GM12864 (cell line): ENCODE measurements at regions not wholly inside any gene's neighbourhood (a gene's known extent, or its start where the extent isn't known, plus 50 kb on each side); places are given as distances from the start of the nearest gene placed in this dataset.

Experiments used
- DNase-seq: peaks from one replicate; pipeline ENCODE4 v3.0.0-alpha.2; 2011; ENCODE audit warnings: low read depth
- H3K4me3 ChIP-seq: 2 replicates; pipeline ENCODE4 v1.5.1; 2011; ENCODE audit warnings: mild to moderate bottlenecking, low read depth, low read length, control low read depth
- CTCF ChIP-seq: IDR thresholded peaks from 2 replicates; pipeline ENCODE4 v1.5.1; 2011; ENCODE audit warnings: low read depth, mild to moderate bottlenecking, moderate library complexity, low read length, control low read depth, inconsistent platforms; ENCODE audit errors: missing control alignments

- TF ChIP-seq CTCF = no peak
- H3K4me3 ChIP-seq = no peak overlapping the region
- no peak for DNase-seq
Observed at GRCh38 chr4:32841217-32841616, 2121.0 kb downstream of the PCDH7 start.

DNA sequence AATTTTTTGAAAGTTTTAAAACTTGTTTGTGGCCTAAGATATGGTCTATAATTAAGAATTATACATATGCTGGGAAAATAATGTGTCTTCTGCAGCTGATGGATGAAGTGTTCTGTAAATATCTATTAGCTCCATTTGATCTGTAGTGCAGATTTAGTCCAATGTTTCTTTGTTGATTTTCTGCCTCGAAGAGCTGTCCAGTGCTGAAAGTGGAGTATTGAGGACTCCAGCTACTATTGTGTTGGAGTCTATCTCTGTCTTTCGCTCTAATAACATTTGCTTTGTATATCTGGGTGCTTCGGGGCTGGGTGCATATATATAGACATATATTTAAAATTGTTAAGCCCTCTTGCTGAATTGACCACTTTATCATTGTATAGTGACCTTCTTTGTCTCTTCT, 2127.3 kb downstream of the PCDH7 start:
- DNase-seq = no peak
- no peak overlapping the region for H3K4me3 ChIP-seq
- TF ChIP-seq CTCF = no peak

- TF ChIP-seq CTCF = no peak
- H3K4me3 ChIP-seq = no peak overlapping the region
- no peak for DNase-seq
Observed at GRCh38 chr4:32855622-32856021, 2135.5 kb downstream of the PCDH7 start.

- H3K4me3 ChIP-seq = no peak overlapping the region
- no peak for DNase-seq
- no peak for TF ChIP-seq CTCF
Observed at GRCh38 chr4:32858361-32858760, 2138.2 kb downstream of the PCDH7 start.

- no peak overlapping the region for H3K4me3 ChIP-seq
- TF ChIP-seq CTCF = no peak
- DNase-seq = no peak
Observed at GRCh38 chr4:32858971-32859370, 2138.8 kb downstream of the PCDH7 start.

DNA sequence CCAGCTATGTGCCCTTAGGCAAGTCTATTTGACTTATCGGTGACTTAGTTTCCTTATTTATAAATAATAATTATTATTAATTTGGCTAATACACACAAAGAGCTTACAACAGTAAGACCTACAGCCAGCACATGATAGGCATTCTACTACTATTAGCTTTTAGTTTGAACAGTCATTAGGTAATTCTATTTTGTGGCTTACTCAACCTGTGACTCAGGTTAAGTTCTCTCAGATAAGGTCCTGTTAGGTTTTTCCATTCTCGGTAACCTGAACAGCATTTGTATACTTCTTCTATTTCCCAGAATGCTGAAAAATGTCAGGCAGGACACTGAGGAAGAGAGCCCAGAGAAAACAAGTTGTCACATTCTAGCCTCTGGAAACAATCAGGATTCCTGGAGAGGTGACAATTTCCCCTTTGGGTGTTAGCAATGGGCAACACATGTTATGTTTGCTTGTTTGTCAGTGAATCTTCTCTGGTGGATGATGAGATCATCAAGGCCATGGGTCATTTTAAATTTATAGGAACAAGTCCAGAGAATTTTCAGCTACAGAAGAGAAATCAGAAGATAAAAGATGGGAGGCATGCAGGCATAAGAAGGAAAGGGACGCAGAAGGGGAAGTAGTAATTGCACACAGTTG, 2144.7 kb downstream of the PCDH7 start:
- DNase-seq = no peak
- no peak overlapping the region for H3K4me3 ChIP-seq
- TF ChIP-seq CTCF = no peak

DNA sequence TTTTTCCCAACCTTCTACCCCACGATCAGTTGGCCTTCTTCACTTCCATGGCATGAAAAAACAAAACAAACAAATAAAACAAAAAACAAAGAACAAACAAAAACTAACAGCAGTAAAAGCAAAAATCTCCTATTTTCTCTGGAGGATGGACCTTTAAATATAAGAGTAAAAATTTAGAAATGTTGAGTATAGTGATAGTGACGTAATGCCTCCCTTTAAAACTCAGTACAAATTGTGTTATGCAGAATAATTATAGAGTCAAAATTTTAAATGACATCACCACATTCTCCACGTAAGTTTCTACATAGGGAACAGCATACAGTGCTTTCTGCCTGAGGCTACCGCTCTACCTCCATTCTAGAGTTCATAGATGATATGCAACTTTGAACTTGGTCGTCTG, 2156.4 kb downstream of the PCDH7 start:
- DNase-seq = no peak
- H3K4me3 ChIP-seq = no peak overlapping the region
- TF ChIP-seq CTCF = no peak
